NCI-H2196 treated with DMSO at 0.1 percent for 48 hours (cell line): ENCODE measurements at regions not wholly inside any gene's neighbourhood (a gene's known extent, or its start where the extent isn't known, plus 50 kb on each side); places are given as distances from the start of the nearest gene placed in this dataset.
"Not testable (repeated sequence)": the region's sequence is repeated elsewhere in the genome, so short reads cannot be mapped to it uniquely, and the experiment has no call there.

Source experiments
- DNase-seq: peaks from one replicate; lab custom pipeline; 2025; ENCODE audit not compliant: unreplicated experiment; lab: John Stamatoyannopoulos, UW

GRCh38 chr20:25848222-25848621 lies 151.6 kb upstream of the ZNF337 start:
- no peak for DNase-seq

GRCh38 chr20:25844640-25845039 lies 148.0 kb upstream of the ZNF337 start:
- not testable (repeated sequence) for DNase-seq

DNA sequence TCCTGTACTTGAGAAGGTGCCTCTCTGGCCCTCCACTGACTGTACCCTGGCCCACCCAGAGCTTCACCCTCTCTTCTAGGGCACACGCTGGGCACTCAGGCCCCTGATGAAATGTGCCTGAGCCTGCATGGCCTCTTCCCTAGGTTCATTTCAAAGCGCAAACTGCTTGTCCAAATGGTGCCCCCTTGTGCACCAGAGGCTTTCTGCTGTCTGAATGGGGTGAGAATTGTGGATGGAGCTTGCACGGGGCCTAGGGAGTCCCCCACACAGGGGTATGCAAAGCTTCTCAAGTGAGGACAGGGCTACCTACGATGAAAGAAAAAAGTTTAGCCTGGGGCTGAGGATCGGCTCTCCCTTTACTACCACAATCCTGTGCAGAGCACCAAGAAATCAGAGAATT lies 116.9 kb upstream of the ZNF337 start:
- DNase-seq = not testable (repeated sequence)

- DNase-seq = not testable (repeated sequence)
Measured at GRCh38 chr20:25798174-25798993, 101.7 kb upstream of the ZNF337 start.

DNA sequence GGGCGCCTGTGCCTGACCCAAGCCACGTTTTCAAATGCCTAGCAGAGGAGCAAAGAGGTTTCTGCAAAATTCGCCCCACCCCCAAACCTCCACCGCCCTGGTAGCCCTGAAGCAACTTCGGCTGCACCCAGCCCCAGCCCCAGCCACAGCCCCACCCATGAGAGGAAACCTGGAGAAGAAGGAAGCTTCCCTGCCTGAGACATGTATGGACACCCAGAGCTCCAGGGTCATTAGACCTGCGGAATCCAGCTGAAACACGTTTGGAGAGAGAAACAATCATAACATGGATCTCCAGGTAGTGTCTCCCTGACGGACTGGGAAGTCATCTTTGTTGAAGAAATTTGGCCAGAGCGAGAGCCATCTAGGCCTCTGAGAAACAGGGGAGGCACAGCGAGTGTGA lies 100.4 kb upstream of the ZNF337 start:
- DNase-seq = not testable (repeated sequence)

- not testable (repeated sequence) for DNase-seq
Measured at GRCh38 chr20:25777241-25777640, 80.6 kb upstream of the ZNF337 start.

DNA sequence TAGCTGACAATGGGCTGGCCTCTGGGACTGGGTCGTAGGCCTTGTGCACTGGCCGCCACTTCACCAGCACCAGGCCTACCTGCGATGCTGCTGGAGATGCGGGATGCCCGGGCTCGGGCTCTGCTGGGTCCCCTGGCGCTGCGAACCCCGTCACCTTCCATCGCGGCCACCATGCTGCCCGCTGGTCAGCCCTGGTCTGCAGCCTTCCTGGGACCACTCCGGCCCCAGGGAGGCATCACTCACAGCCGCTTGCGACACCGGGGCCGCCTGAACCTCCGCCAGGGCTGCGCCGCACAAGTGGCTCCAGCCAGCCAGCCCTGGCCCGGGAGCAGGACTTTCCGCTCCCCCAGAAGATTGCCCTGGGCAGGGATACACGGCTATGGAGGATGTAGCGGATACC lies 78.1 kb upstream of the ZNF337 start:
- DNase-seq = not testable (repeated sequence)

DNA sequence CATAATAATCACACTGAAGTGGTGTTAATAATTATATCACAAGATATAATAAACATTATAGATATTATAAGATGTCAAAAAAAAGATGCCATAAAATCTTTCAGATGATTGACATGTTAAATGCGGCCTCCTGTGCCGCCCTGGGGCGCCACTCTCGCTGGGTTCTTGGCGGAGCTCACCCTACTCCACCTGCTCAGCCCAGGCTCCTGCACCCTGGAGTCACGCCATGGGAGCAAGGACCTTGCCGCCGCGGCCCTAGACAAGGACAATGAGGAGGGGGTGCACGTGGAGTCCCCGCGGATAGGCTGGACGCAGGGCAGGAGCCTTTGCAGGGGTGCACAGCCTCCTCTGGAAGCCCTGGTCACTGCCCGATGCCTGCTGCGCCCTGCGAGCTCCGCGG lies 77.5 kb upstream of the ZNF337 start:
- DNase-seq = not testable (repeated sequence)

GRCh38 chr20:25772437-25772836 lies 75.8 kb upstream of the ZNF337 start:
- not testable (repeated sequence) for DNase-seq

DNA sequence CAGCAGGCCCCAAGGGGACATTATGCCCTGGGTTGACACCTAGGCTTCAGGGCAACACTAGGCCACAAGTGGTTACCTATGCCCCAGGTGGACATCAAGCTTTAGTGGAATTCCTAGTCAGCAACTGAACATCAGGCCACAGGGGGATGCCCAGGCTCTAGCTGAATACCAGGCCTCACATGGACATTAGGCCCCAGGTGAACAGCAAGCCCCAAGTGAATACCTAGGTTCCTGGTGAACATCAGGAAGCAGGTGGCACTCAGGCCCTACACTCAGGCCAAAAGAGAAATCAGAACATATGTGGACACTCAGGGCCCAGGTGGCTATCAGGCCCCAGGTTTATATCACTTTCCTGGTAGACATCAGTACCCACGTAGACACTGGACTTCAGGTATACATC lies 75.2 kb upstream of the ZNF337 start:
- DNase-seq = not testable (repeated sequence)

DNA sequence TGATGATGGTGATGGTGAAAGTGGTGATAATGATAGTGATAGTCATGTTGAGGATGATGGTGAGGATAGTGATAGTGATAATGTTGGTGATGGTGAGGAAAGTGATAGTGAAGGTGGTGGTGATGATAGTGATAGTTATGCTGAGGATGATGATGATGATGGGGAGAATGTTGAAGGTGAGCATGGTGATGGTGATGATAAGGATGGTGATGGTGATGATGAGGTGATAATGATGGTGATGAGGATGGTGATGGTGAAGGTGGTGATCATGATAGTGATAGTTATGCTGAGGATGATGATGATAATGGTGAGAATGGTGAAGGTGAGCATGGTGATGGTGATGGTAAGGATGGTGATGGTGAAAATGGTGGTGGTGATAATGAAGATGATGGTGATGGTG lies 64.9 kb upstream of the ZNF337 start:
- no peak for DNase-seq

GRCh38 chr20:25761046-25761445 lies 64.4 kb upstream of the ZNF337 start:
- not testable (repeated sequence) for DNase-seq

DNA sequence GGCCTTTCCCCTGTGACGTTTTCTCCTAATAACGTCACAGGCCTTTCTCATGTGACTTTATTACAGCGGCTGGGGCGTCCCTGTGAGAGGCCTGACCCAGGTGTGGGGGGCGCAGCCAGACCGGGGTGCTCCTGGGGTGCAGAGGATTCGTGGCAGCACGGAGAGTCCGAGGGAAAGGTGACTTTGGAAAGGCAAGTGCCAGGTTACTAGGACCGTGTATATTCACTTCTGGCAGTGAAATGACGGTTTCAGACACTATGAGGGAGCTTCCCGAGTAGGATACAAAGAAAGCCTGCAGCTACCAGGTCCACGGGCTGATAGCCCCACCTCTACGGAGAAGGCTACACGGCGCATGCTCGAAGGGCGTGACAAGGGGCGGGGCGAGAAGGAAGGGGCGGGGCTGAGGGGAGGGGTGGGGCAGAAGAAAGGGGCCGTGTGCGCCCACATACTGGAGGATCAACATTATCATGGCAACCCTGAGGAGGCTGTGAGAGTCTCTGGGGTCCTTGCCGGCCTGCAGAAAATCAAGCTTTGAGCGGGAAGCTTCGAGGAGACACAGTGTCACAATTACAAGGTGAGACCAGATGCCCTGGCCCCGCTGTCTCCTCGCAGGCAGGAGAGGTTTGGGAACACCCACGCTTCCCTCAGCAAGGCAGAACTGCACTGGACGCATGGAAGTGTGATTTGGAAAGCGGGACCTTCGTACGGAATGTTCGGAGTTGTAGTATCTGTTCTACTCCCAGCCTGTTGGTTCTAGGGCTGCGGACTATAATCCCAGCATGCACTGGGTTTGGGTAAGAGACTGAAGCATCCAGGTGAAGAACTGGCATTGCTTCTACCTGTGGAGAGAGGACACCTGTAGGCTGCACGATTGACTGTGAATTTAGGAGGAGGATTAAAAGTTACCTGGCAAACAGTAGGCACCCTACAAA lies 54.4 kb upstream of the ZNF337 start:
- DNase-seq = peak; percentile 9

DNA sequence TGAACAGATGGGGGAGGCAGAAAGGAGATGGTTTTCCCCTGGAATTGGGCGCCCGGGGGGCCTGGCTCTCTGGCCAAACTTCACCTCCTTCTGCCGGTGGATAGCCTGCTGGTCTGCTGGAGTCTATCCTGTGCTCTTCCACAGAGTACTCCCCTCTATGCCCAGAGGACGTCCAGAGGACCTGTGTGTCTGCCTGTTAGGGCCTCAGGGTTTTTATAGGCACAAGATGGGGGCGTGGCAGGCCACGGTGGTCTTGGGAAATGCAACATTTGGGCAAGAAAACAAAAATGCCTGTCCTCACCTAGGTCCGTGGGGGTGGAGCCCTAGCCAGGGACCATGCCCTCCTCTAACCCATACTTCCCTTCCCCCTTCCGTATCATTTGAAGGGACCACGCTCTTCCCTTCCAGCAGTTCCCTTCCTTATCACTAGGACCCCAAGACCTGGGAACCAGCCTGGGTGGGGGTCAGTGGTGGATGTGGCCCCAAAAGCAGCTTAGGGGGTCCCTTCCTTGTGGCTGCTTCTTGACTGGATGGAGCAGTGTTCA lies 53.6 kb upstream of the ZNF337 start:
- DNase-seq = no peak

- DNase-seq = no peak
Measured at GRCh38 chr20:25749649-25750048, 53.0 kb upstream of the ZNF337 start.
